GM12878 (cell line): ENCODE measurements at regions not wholly inside any gene's neighbourhood (a gene's known extent, or its start where the extent isn't known, plus 50 kb on each side); places are given as distances from the start of the nearest gene placed in this dataset.

Source experiments
- ATAC-seq: fragments of 200-7000 bp; cut with Tn5 transposase; 3 replicates; pipeline ENCODE4 v1.9.1; 2020; ENCODE audit warnings: mild to moderate bottlenecking, moderate library complexity
- BruUV-seq: library from RNA; stranded (reverse); fragments of 400-500 nt; replicated peaks from 2 replicates; lab custom pipeline; 2021; lab: Mats Ljungman, UMichigan
- CTCF ChIA-PET: fragments of 300-600 bp; sonication (Branson Sonifier 250); formaldehyde crosslinking; extraction: SDS; loops from one replicate; lab custom pipeline; 2021; ENCODE audit warnings: inconsistent platforms; lab: Yijun Ruan, JAX
- POLR2A ChIA-PET: fragments of 350-600 bp; formaldehyde crosslinking; extraction: SDS; loops from one replicate; lab custom pipeline; 2021; ENCODE audit warnings: inconsistent platforms; lab: Charles Lee
- RAD21 ChIA-PET: fragments of 300-600 bp; sonication (Branson Sonifier 250); formaldehyde crosslinking; loops from one replicate; lab custom pipeline; 2023; ENCODE audit warnings: antibody characterized with exemption; ENCODE audit not compliant: unreplicated experiment; lab: Charles Lee
- SMC1A ChIA-PET: fragments of 300-600 bp; sonication (Branson Sonifier 250); formaldehyde crosslinking; loops from one replicate; lab custom pipeline; 2023; ENCODE audit not compliant: unreplicated experiment, uncharacterized antibody; lab: Charles Lee
- DNase-seq: peaks from one replicate; pipeline ENCODE4 v3.0.0-alpha.2; 2011; ENCODE audit warnings: low read depth, low spot score
- FAIRE-seq: peaks from 3 replicates; lab custom pipeline; 2011; peaks lifted over from hg19 to GRCh38; lab: Jason Lieb, UNC
- H2AFZ ChIP-seq: 2 replicates; pipeline ENCODE4 v1.6.0; 2011; ENCODE audit warnings: low read depth, low read length, control low read depth; ENCODE audit not compliant: control insufficient read depth
- H3K27ac ChIP-seq: 2 replicates; pipeline ENCODE4 v1.5.1; 2011; ENCODE audit warnings: control low read depth; ENCODE audit not compliant: control insufficient read depth, insufficient read depth
- H3K27me3 ChIP-seq, 2 experiments: replicated peaks in 1 of 2; 2 replicates each; pipeline versions ENCODE4 v1.6.0 to v1.6.1; 2011; ENCODE audit warnings: low read length in 1 of 2; ENCODE audit not compliant: control insufficient read depth in 2 of 2, insufficient read depth in 2 of 2
- H3K36me3 ChIP-seq, 2 experiments: 2 replicates each; pipeline ENCODE4 v1.5.1; 2011; ENCODE audit warnings: low read length in 1 of 2; ENCODE audit not compliant: control insufficient read depth in 2 of 2, insufficient read depth in 2 of 2
- H3K4me1 ChIP-seq: 2 replicates; pipeline ENCODE4 v1.6.1; 2011; ENCODE audit warnings: mild to moderate bottlenecking, low read length, moderate library complexity, mixed read lengths; ENCODE audit not compliant: control insufficient read depth, insufficient read depth
- H3K4me2 ChIP-seq: 2 replicates; pipeline ENCODE4 v1.6.0; 2011; ENCODE audit warnings: control low read depth; ENCODE audit not compliant: control insufficient read depth, insufficient read depth
- H3K4me3 ChIP-seq: fragments of 200-600 bp; sonication (generic); 2 replicates; pipeline ENCODE4 v1.5.1; 2016
- H3K79me2 ChIP-seq: 2 replicates; pipeline ENCODE4 v1.6.0; 2011; ENCODE audit warnings: low read length; ENCODE audit not compliant: control insufficient read depth, insufficient read depth
- H3K9ac ChIP-seq: 2 replicates; pipeline ENCODE4 v1.8.0; 2011; ENCODE audit warnings: low read length, control low read depth, mixed read lengths; ENCODE audit not compliant: control insufficient read depth, insufficient read depth
- H3K9me3 ChIP-seq: replicated peaks from 3 replicates; pipeline ENCODE4 v1.5.1; 2011; ENCODE audit warnings: mild to moderate bottlenecking, low read length; ENCODE audit not compliant: control insufficient read depth, insufficient read depth
- H4K20me1 ChIP-seq: 2 replicates; pipeline ENCODE4 v1.6.0; 2011; ENCODE audit not compliant: control insufficient read depth, insufficient read depth
- ASH2L ChIP-seq: fragments of 300-600, 200-600 bp; sonication (generic); IDR thresholded peaks from 2 replicates; pipeline ENCODE4 v1.6.1; 2017; ENCODE audit warnings: low read depth, mild to moderate bottlenecking, borderline replicate concordance
- NR2C2 ChIP-seq: IDR thresholded peaks from 2 replicates; pipeline ENCODE4 v1.6.1; 2011; ENCODE audit warnings: borderline replicate concordance, low read depth; ENCODE audit not compliant: control insufficient read depth, insufficient read length
- WGBS: methylation state at CpG from one replicate; pipeline ENCODE4 v1.1.6; 2016; ENCODE audit warnings: low lambda C conversion rate; ENCODE audit not compliant: insufficient replicate concordance, insufficient coverage; ENCODE audit errors: missing lambda C conversion rate; 5-methylcytosine and 5-hydroxymethylcytosine counted together
- in situ Hi-C: fragments of 300-500 bp; cut with MboI; formaldehyde crosslinking; loops from 9 replicates; pipeline ENCODE4 v1.14.3; 2018; ENCODE audit warnings: mixed read lengths
- intact Hi-C: fragments of 100-400 bp; cut with micrococcal nuclease; formaldehyde crosslinking; loops from one replicate; pipeline ENCODE4 v1.14.2; 2022; ENCODE audit not compliant: unreplicated experiment

DNA sequence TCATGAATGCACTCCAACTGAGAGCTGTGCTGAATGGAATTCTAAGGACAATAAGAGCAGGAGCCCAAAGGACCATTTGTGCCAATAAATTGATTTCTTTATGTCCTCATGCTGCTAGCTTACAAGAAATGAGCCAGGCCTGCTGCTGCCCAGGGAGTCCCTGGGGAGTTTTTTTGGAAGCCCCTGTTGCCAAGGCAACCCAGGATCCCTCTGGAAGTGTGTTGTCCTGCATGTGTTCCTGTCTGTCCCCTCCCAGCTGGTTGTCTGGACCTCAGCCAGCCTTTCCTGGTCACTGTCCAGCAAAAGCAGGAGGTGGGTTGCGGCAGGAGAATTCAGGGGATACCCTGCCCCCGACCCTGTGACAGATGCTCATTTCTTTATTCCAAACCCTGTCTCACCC lies 51.0 kb upstream of the GPRC5B start:
- ChIA-PET CTCF (no interaction called here), RAD21 (no interaction called here), SMC1A (no interaction called here), POLR2A (no interaction called here)
- Histone ChIP-seq H3K27ac (no peak overlapping the region), H3K36me3 (no peaks in the 10 kb centered on the region), H3K9me3 (no peaks in the 10 kb centered on the region), H3K4me3 (no peak overlapping the region), H3K9ac (no peak overlapping the region), H3K4me1 (no peaks in the 10 kb centered on the region), H2AFZ (no peak overlapping the region), H3K27me3 (no peaks in the 10 kb centered on the region), H4K20me1 (no peaks in the 10 kb centered on the region), H3K79me2 (no peaks in the 10 kb centered on the region), H3K4me2 (no peak overlapping the region)
- in situ Hi-C loops: no loop called here
- no TSS peak for BruUV-seq
- FAIRE-seq (no peak), DNase-seq (no peak), ATAC-seq (no peak)
- 36% methylated on average over 2 of the region's 2 CpGs for WGBS
- TF ChIP-seq NR2C2 (no peak), ASH2L (no peak)
- intact Hi-C loops: no loop called here
